ENCODE measurements at regions not wholly inside any gene's neighbourhood (a gene's known extent, or its start where the extent isn't known, plus 50 kb on each side); places are given as distances from the start of the nearest gene placed in this dataset.
A peak's percentile ranks its signal among the peaks of the same experiment; 100 is the strongest.

GRCh38 chr13:89352384-89352783, 1681.2 kb downstream of the SLITRK5 start:
- H3K9me3 ChIP-seq (ENCODE audit: control insufficient read depth in 2 of 2, insufficient read depth in 1 of 2, low read depth in 1 of 2, low read length in 1 of 2): no peaks in the 10 kb centered on the region
- no peaks in the 10 kb centered on the region for H3K36me3 ChIP-seq (ENCODE audit: control insufficient read depth in 2 of 2, insufficient read depth in 2 of 2, low read length in 1 of 2)
- H3K4me1 ChIP-seq (ENCODE audit: control insufficient read depth in 2 of 2, insufficient read depth in 2 of 2, low read length in 1 of 2): no peaks in the 10 kb centered on the region
- H3K27me3 ChIP-seq (ENCODE audit: control insufficient read depth in 1 of 2, insufficient read depth in 2 of 2, low read length in 2 of 2): no peaks in the 10 kb centered on the region
- WGBS, 2 donors: 81 to 86% methylated on average over 2 of the region's 2 CpGs
- no peak overlapping the region for H3K4me3 ChIP-seq (ENCODE audit: low read depth in 1 of 2, low read length in 2 of 2)
- no peak overlapping the region for H3K27ac ChIP-seq (ENCODE audit: low read depth in 2 of 2, low read length in 1 of 2)

GRCh38 chr13:89361909-89362308, 1690.7 kb downstream of the SLITRK5 start:
- H3K27me3 ChIP-seq (ENCODE audit: control insufficient read depth in 1 of 2, insufficient read depth in 2 of 2, low read length in 2 of 2): no peaks in the 10 kb centered on the region
- 88 to 93% methylated on average over 4 of the region's 4 CpGs for WGBS, 2 donors
- no peak overlapping the region for H3K27ac ChIP-seq (ENCODE audit: low read depth in 2 of 2, low read length in 1 of 2)
- H3K9me3 ChIP-seq (ENCODE audit: control insufficient read depth in 2 of 2, insufficient read depth in 1 of 2, low read depth in 1 of 2, low read length in 1 of 2): peaks cover 0 to 4% of the 10 kb centered on the region in 2 donors
- no peak overlapping the region for H3K4me3 ChIP-seq (ENCODE audit: low read depth in 1 of 2, low read length in 2 of 2)
- H3K4me1 ChIP-seq (ENCODE audit: control insufficient read depth in 2 of 2, insufficient read depth in 2 of 2, low read length in 1 of 2): no peaks in the 10 kb centered on the region
- no peaks in the 10 kb centered on the region for H3K36me3 ChIP-seq (ENCODE audit: control insufficient read depth in 2 of 2, insufficient read depth in 2 of 2, low read length in 1 of 2)

DNA sequence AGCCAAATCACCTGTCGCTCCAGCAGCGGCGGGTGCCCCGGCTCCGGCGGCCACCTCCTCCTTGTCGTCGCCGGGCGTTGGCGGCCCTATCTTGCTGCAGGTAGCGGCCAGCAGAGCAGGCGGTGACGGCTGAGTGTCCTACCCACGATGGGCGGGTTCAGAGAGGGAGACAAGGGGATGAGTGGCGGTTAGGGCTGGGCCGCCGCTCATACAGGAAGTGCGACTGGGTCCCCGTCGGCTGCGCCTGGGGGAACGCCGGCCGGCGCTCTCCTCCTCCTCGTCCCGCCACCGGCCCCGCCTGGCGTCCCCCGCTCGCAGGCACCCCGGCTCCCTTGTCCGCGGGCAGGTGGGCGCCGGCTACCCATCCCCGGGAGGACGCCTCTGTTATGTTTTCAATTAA, 1692.0 kb downstream of the SLITRK5 start:
- H3K4me3 ChIP-seq (ENCODE audit: low read depth in 1 of 2, low read length in 2 of 2): no peak overlapping the region
- no peaks in the 10 kb centered on the region for H3K4me1 ChIP-seq (ENCODE audit: control insufficient read depth in 2 of 2, insufficient read depth in 2 of 2, low read length in 1 of 2)
- H3K9me3 ChIP-seq (ENCODE audit: control insufficient read depth in 2 of 2, insufficient read depth in 1 of 2, low read depth in 1 of 2, low read length in 1 of 2): peaks cover 0 to 4% of the 10 kb centered on the region in 2 donors
- H3K27me3 ChIP-seq (ENCODE audit: control insufficient read depth in 1 of 2, insufficient read depth in 2 of 2, low read length in 2 of 2): no peaks in the 10 kb centered on the region
- H3K36me3 ChIP-seq (ENCODE audit: control insufficient read depth in 2 of 2, insufficient read depth in 2 of 2, low read length in 1 of 2): no peaks in the 10 kb centered on the region
- no peak overlapping the region for H3K27ac ChIP-seq (ENCODE audit: low read depth in 2 of 2, low read length in 1 of 2)
- 89 to 91% methylated on average over 39 to 41 of the region's 41 CpGs for WGBS, 2 donors

GRCh38 chr13:89372193-89372592, 1701.0 kb downstream of the SLITRK5 start:
- H3K4me3 ChIP-seq (ENCODE audit: low read depth in 1 of 2, low read length in 2 of 2): no peak overlapping the region
- no peaks in the 10 kb centered on the region for H3K36me3 ChIP-seq (ENCODE audit: control insufficient read depth in 2 of 2, insufficient read depth in 2 of 2, low read length in 1 of 2)
- no peak overlapping the region for H3K27ac ChIP-seq (ENCODE audit: low read depth in 2 of 2, low read length in 1 of 2)
- H3K4me1 ChIP-seq (ENCODE audit: control insufficient read depth in 2 of 2, insufficient read depth in 2 of 2, low read length in 1 of 2): no peaks in the 10 kb centered on the region
- H3K27me3 ChIP-seq (ENCODE audit: control insufficient read depth in 1 of 2, insufficient read depth in 2 of 2, low read length in 2 of 2): no peaks in the 10 kb centered on the region
- 62 to 65% methylated on average over 3 of the region's 3 CpGs for WGBS, 2 donors
- H3K9me3 ChIP-seq (ENCODE audit: control insufficient read depth in 2 of 2, insufficient read depth in 1 of 2, low read depth in 1 of 2, low read length in 1 of 2): no peaks in the 10 kb centered on the region

DNA sequence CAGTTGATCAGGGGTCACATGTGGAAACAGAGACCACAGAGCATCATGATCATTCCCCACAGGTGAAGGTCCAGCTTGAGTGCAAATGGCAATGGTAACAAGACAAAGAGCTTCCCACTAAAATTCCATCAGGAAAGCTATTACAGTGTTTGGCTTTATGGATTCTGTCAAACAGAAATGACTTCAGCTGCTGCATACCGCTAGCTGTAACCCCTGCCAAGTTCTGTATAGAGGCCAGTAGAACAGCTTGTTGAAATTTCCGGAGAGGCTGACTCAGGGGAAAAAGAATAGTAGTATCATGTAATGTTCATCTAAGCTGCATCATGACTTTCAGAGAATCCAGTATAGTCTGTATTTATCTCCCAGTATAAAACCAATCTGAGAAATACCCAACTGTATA, 1704.7 kb downstream of the SLITRK5 start:
- Histone ChIP-seq H3K27ac (ENCODE audit: low read depth in 2 of 2, low read length in 1 of 2) (no peak overlapping the region), H3K4me3 (ENCODE audit: low read depth in 1 of 2, low read length in 2 of 2) (no peak overlapping the region), H3K9me3 (ENCODE audit: control insufficient read depth in 2 of 2, insufficient read depth in 1 of 2, low read depth in 1 of 2, low read length in 1 of 2) (no peaks in the 10 kb centered on the region), H3K27me3 (ENCODE audit: control insufficient read depth in 1 of 2, insufficient read depth in 2 of 2, low read length in 2 of 2) (no peaks in the 10 kb centered on the region), H3K4me1 (ENCODE audit: control insufficient read depth in 2 of 2, insufficient read depth in 2 of 2, low read length in 1 of 2) (no peaks in the 10 kb centered on the region), H3K36me3 (ENCODE audit: control insufficient read depth in 2 of 2, insufficient read depth in 2 of 2, low read length in 1 of 2) (no peaks in the 10 kb centered on the region)
- 39 to 40% methylated on average over 2 of the region's 2 CpGs for WGBS, 2 donors

DNA sequence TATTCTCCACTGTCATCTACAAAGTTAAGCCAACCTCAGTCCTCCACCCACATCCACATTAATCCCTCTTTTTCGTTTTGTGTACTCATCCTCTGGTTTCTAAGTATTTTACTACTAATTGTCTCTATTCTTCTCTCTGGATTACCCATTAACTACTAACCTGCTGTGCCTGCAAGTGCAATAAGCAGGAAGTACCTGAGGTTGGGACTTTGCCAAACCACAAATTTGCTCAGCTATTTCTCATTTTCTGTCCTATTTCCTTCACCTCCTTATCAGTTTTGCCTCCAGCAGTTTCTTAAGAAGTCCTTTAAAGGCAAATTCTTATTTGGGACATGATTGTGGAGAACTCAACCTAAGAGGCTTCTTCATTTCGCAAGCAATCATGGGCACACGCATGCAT, 1708.9 kb downstream of the SLITRK5 start:
- Histone ChIP-seq H3K9me3 (ENCODE audit: control insufficient read depth in 2 of 2, insufficient read depth in 1 of 2, low read depth in 1 of 2, low read length in 1 of 2) (no peaks in the 10 kb centered on the region), H3K36me3 (ENCODE audit: control insufficient read depth in 2 of 2, insufficient read depth in 2 of 2, low read length in 1 of 2) (no peaks in the 10 kb centered on the region), H3K4me3 (ENCODE audit: low read depth in 1 of 2, low read length in 2 of 2) (no peak overlapping the region), H3K4me1 (ENCODE audit: control insufficient read depth in 2 of 2, insufficient read depth in 2 of 2, low read length in 1 of 2) (no peaks in the 10 kb centered on the region), H3K27ac (ENCODE audit: low read depth in 2 of 2, low read length in 1 of 2) (no peak overlapping the region), H3K27me3 (ENCODE audit: control insufficient read depth in 1 of 2, insufficient read depth in 2 of 2, low read length in 2 of 2) (no peaks in the 10 kb centered on the region)
- WGBS, 2 donors: 65 to 71% methylated on average over 3 of the region's 3 CpGs

DNA sequence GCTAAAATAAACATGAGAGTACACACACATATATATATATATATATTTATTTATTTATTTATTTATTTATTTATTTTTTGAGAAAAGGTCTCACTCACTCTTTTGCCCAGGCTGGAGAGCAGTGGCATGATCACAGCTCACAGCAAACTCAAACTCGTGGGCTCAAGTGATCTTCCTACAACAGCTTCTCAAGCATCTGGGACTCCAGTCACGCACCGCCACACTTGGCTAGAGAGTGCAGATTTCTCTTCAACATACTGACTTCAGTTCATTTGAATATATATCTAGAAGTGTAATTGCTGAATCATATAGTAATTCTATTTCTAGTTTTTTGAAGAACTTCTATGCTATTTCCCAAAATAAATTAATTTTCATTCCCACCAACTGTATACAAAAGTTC, 1711.8 kb downstream of the SLITRK5 start:
- Histone ChIP-seq H3K36me3 (ENCODE audit: control insufficient read depth in 2 of 2, insufficient read depth in 2 of 2, low read length in 1 of 2) (no peaks in the 10 kb centered on the region), H3K4me1 (ENCODE audit: control insufficient read depth in 2 of 2, insufficient read depth in 2 of 2, low read length in 1 of 2) (no peaks in the 10 kb centered on the region), H3K4me3 (ENCODE audit: low read depth in 1 of 2, low read length in 2 of 2) (no peak overlapping the region), H3K9me3 (ENCODE audit: control insufficient read depth in 2 of 2, insufficient read depth in 1 of 2, low read depth in 1 of 2, low read length in 1 of 2) (no peaks in the 10 kb centered on the region), H3K27me3 (ENCODE audit: control insufficient read depth in 1 of 2, insufficient read depth in 2 of 2, low read length in 2 of 2) (no peaks in the 10 kb centered on the region), H3K27ac (ENCODE audit: low read depth in 2 of 2, low read length in 1 of 2) (no peak overlapping the region)
- WGBS, 2 donors: 91 to 93% methylated on average over 3 of the region's 3 CpGs

DNA sequence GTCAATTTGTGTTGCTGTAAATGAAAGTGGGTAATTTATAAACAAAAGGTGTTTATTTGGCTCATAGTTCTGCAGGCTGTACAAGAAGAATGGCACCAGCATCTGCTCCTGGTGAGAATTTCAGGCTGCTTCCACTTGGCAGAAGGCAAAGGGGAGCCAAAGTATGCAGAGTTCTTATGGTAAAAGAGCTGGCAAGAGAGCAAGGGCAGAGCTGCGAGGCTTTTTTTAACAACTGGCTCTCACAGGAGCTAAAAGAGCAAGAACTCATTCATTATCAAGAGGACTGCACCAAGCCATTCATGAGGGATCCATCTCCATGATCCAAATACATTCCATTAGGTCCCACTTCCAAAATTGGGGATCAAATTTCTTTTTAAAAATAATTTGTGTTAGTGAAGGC, 1712.7 kb downstream of the SLITRK5 start:
- WGBS, 2 donors: 86 to 88% methylated on average over 1 of the region's 1 CpG
- no peaks in the 10 kb centered on the region for H3K9me3 ChIP-seq (ENCODE audit: control insufficient read depth in 2 of 2, insufficient read depth in 1 of 2, low read depth in 1 of 2, low read length in 1 of 2)
- H3K36me3 ChIP-seq (ENCODE audit: control insufficient read depth in 2 of 2, insufficient read depth in 2 of 2, low read length in 1 of 2): no peaks in the 10 kb centered on the region
- H3K4me1 ChIP-seq (ENCODE audit: control insufficient read depth in 2 of 2, insufficient read depth in 2 of 2, low read length in 1 of 2): no peaks in the 10 kb centered on the region
- no peak overlapping the region for H3K27ac ChIP-seq (ENCODE audit: low read depth in 2 of 2, low read length in 1 of 2)
- H3K4me3 ChIP-seq (ENCODE audit: low read depth in 1 of 2, low read length in 2 of 2): no peak overlapping the region
- H3K27me3 ChIP-seq (ENCODE audit: control insufficient read depth in 1 of 2, insufficient read depth in 2 of 2, low read length in 2 of 2): no peaks in the 10 kb centered on the region

DNA sequence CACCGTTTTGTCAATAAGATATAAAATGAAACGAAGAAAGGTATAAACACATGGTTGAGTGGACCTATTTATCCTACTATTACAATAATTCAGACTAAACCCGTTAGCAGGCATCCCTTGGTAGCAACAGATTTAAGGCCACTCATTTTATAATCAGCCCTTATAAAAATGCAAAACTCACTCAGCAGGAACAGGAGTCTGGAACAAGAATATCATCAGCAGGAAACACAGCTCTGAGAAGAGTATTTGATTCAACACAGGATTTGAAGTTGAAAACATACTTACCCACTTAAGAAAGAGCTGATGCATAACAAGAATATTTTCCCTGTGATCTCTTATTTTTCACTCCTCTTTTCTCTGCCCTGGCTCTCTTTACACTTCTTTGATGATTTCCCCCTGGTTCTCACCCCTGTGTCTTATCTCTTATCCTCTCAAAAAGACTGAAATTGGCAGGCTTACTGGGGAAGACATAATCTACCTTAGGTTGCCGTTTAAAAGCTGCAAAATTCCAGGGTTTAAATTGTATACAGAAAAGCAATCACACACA, 1722.7 kb downstream of the SLITRK5 start:
- 51 to 53% methylated on average over 4 of the region's 4 CpGs for WGBS, 2 donors
- no peaks in the 10 kb centered on the region for H3K36me3 ChIP-seq (ENCODE audit: control insufficient read depth in 2 of 2, insufficient read depth in 2 of 2, low read length in 1 of 2)
- H3K4me3 ChIP-seq (ENCODE audit: low read depth in 1 of 2, low read length in 2 of 2): no peak overlapping the region
- H3K27ac ChIP-seq (ENCODE audit: low read depth in 2 of 2, low read length in 1 of 2): no peak overlapping the region
- H3K4me1 ChIP-seq (ENCODE audit: control insufficient read depth in 2 of 2, insufficient read depth in 2 of 2, low read length in 1 of 2): no peaks in the 10 kb centered on the region
- no peaks in the 10 kb centered on the region for H3K27me3 ChIP-seq (ENCODE audit: control insufficient read depth in 1 of 2, insufficient read depth in 2 of 2, low read length in 2 of 2)
- no peaks in the 10 kb centered on the region for H3K9me3 ChIP-seq (ENCODE audit: control insufficient read depth in 2 of 2, insufficient read depth in 1 of 2, low read depth in 1 of 2, low read length in 1 of 2)

DNA sequence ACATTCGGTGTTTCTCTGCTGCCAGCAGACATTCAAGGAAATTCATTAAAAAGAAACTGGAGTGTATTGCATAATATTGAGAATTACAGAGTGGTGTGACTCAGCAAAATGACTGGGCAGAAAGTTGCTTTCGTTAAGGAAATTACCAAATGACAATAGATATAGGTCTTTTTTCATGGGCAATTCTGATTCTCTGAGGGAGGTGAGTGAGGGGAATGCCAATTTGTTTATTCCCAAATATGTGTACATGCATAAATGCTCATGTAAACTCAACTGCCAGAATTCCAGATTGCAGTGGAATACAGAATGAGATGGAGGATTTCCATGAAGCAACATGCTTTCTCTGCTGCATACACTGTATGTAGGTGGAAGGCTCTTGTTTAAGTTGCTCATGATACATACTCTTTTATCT, 1730.1 kb downstream of the SLITRK5 start:
- no peaks in the 10 kb centered on the region for H3K4me1 ChIP-seq (ENCODE audit: control insufficient read depth in 2 of 2, insufficient read depth in 2 of 2, low read length in 1 of 2)
- 14 to 19% methylated on average over 2 of the region's 2 CpGs for WGBS, 2 donors
- no peaks in the 10 kb centered on the region for H3K27me3 ChIP-seq (ENCODE audit: control insufficient read depth in 1 of 2, insufficient read depth in 2 of 2, low read length in 2 of 2)
- no peak overlapping the region for H3K27ac ChIP-seq (ENCODE audit: low read depth in 2 of 2, low read length in 1 of 2)
- H3K9me3 ChIP-seq (ENCODE audit: control insufficient read depth in 2 of 2, insufficient read depth in 1 of 2, low read depth in 1 of 2, low read length in 1 of 2): no peaks in the 10 kb centered on the region
- H3K4me3 ChIP-seq (ENCODE audit: low read depth in 1 of 2, low read length in 2 of 2): peak overlapping the region in 1 of 2 donors; percentile 3
- H3K36me3 ChIP-seq (ENCODE audit: control insufficient read depth in 2 of 2, insufficient read depth in 2 of 2, low read length in 1 of 2): no peaks in the 10 kb centered on the region

Measured in esophagus (tissue), 2 donors.